HG03520 (cell line): ENCODE measurements at regions not wholly inside any gene's neighbourhood (a gene's known extent, or its start where the extent isn't known, plus 50 kb on each side); places are given as distances from the start of the nearest gene placed in this dataset.
"Not testable (repeated sequence)": the region's sequence is repeated elsewhere in the genome, so short reads cannot be mapped to it uniquely, and the experiment has no call there.

Source experiments
- ATAC-seq: cut with Tn5 transposase; IDR thresholded peaks from one replicate; pipeline ENCODE4 v1.9.1; 2021; ENCODE audit warnings: mild to moderate bottlenecking, moderate library complexity; ENCODE audit not compliant: unreplicated experiment

DNA sequence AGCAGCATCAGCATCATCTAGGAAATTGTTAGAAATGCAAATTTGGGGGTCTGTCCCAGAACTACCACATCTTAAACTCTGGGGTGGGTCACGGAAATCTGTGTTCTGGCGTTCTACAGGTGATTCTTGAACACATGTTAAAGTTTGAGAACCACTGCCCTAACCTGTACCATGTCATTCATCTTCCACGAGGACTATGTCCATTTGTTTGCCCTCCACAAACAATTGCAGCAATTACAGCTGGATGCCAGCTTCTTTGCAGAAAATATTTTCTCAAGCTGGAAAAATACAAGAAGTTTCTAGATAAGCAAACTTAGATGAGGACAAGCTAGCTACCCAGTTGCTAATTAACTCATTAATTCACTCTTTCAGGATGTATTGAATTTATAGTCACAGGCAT is 54.1 kb downstream of the MAFB start:
- no peak for ATAC-seq

DNA sequence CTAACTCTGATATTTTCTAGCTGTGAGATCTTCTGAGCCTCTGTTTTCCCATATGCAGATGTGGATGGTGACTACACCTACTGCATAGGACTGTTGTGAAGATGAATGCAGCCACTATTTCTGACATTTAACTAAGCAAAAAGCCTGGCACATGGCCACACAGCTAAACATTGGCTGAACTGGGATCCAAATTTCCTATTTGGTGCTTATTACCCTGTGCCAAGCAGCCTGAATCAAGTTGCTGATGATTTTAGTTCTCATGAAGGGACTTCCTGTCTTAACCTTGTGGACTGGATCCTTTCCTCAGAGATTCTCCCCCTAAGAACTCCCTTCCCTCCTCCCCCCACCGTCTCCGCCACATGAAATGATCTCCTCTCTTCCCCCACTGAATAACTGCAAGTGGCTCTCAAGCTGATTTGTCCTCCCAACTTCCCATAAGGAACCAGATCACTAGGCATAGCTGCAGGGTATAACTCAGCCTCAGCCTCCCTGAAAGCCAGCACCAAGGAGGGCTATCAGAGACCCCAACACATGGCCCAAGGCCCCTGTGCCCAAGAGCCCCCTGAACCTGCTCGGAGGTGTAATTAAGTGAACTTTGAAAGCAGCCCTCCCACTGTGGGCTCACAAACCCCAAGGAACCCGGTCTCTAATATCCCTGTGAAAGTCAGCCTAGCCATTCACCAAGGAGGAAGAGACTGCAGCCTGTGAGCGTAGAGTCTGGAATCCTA is 55.7 kb downstream of the MAFB start:
- ATAC-seq, result no peak

DNA sequence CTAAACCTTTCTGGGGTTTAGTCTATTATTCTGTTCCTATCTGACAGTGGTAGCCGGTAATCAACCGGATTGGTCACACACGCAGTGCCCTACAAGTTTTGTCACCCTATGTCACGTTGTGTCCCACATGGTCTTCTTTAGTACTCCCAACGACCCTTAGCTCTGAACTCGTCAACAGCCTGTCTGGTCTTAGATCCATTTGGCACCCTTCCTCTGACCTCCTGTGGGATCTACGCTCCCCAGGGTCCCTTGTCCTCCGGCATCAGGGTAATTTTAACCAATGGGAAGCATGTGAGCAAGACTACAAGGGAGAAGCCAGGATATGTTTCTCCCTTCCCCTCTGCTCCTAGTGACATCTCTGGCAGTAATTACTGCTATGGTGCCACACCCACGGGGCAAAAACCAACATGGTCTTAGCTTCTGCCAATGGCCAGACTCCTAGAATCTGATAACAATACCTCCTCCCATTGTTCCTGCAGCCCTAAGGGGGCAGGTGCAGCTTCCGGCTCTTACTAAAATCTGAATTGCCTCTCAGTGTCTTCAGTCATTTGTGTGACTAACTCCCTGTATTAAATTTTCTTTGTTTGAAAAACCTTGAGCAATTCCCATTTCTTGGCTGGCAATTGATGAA is 56.6 kb downstream of the MAFB start:
- no peak for ATAC-seq

DNA sequence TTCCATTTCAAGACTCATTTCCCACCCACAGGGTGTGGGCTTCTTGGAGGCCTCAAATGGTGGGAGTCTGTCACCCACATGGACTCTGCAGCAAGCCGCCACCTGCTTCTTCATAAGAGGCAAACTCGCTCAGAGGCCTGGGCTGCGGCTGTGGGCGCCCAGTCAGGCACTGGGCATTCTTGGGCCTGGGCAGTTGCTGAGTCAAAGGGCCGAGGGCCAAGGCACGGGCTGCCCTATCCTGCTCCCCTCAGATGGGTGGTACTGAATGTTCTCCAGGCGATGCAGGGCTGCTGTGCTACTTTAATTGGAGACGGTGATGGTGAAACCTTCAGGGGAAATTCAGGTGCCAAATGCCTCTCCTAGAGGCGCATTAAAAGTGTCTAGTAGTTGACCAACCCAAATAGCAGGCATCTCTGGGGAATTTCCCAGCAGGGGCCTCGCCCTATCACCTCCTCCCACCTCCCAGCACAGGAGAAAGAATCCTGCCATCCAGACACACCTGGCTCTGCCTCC is 57.9 kb downstream of the MAFB start:
- no peak for ATAC-seq

DNA sequence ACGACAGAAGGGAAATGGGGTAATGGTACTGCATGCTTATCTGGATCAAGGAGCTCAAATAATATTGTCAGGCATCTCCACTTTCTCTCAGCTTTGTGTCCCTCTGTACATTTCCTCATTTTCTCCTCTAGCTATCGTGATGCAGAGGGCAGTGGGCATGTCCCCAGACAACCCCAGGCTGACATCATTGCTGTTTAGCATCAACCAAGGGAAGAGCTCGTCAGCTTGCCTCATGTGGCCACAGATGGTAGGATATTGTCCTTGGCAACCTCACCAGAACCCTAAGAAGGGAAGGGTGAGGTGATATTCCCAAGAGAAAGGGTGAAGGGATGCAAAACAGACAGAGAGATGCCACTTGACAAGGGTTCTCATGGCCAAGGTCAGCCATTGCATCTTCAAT is 58.3 kb downstream of the MAFB start:
- ATAC-seq, result no peak

DNA sequence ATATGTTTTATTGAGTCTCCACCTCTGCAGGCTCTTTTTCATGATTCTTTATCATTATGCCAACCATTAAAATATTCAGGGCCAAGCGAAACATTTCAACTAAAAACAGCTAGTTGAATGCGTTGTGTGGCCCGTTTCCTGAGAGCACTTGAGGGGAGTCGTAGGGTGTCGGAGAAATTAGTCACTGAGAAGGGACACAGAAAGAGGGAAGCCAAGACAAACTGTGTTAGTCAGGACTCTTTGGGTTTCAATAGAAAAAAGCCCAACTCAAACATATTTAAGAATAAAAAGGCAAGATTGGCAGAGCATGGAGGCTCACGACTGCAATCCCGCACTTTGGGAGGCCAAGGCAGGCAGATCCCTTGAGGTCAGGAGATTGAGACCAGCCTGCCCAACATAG is 58.9 kb downstream of the MAFB start:
- ATAC-seq, result no peak

DNA sequence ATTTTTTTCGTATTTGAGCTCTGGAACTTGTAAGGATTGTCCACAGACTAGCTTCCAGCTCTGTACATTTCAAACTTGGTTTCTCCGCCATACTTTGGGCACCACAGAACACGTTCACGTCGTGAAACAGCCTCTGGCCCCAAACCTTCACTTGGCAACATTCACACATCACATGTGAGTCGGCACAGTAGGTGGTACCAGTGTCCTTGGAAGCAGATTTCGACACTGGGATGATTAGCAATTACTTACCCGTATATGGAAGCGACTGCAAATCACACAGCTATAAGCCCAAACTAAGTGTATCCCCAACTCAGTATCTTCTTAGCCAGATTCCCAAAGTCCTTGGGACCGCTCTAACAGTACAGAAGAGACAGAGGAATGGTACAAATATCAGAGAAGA is 60.2 kb downstream of the MAFB start:
- ATAC-seq, result no peak

DNA sequence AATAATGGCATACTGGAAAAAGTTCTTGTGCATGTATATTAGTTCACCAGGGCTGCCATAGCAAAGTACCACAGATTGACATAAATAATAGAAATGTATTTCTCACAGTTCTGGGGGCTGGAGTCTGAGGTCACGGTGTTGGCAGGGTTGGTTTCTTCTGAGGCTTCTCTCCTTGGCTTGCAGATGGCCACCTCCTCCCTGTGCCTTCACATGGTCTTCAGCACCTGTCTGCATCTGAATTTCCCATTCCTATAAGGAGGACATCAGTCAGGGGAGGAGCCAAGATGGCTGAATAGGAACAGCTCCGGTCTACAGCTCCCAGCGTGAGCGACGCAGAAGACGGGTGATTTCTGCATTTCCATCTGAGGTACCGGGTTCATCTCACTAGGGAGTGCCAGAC is 70.0 kb downstream of the MAFB start:
- ATAC-seq, result not testable (repeated sequence)

DNA sequence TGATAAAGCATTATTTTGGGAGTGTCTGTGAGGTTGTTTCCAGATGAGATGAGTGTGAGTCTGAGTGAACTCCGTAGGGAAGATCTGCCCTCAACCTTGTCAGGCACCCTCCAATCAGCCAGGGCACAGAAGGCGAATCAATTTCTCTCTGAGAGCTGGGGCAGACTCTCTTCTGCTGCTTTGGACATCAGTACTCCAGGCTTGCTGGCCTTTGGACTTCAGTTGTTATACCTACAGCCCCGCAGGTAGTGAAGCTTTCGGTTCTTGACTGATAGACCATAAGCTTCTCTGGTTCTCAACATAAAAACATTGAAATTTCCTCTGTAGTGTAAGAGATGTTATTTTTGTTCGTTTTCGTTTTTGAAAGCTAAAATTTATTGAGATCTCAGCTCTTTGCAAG is 71.4 kb downstream of the MAFB start:
- ATAC-seq, result no peak

DNA sequence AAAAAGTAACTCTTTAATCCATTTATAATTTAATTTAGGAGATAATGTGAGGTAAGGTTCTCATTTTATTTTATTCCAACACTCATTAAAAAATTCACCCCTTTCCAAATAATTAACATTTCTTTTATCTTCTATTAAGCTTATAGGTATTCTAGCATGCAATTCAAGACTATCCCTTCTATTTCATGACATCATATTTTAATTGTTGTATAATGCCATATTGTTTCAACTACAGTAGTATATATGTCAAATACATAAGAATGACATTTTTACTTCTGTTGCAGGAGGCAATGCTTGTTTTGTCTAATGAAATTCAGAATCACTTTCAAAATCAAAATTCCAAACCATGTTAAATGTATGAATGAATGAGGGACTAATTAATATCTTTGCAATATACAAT is 76.2 kb downstream of the MAFB start:
- no peak for ATAC-seq

DNA sequence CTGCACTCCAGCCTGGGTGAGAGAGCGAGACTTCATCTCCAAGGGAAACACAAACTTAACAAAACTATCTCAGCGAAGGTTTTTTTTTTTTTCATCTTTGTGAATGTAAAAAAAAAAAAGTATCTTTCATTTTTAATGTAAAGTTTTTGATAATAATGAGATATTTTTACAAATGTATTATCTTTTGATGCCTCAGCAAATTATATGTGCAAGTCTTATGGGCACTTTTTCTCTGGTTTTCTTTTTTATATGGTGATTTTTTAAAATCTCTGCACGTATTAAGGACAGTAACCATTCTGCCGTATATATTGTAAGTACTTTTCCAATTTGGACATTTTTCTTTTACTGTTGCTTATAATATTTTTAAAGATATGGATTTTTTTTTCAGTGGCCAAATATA is 76.8 kb downstream of the MAFB start:
- ATAC-seq, result no peak

DNA sequence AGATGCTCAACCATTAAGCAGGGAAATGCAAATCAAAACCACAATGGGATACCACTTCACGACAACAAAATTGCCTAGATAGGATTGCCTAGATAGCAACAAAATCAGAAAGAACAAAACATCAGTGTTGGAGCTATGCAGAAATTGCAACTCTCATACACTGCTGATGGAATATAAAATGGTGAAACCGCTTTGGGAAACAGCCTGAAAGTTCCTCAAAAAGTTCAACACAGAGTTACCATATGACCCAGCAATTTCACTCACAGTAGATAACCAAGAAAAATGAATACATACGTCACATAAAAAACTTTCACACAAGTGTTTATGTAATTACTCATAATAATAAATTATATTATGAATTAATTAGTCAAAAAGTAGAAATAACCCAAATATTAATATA is 78.3 kb downstream of the MAFB start:
- no peak for ATAC-seq

DNA sequence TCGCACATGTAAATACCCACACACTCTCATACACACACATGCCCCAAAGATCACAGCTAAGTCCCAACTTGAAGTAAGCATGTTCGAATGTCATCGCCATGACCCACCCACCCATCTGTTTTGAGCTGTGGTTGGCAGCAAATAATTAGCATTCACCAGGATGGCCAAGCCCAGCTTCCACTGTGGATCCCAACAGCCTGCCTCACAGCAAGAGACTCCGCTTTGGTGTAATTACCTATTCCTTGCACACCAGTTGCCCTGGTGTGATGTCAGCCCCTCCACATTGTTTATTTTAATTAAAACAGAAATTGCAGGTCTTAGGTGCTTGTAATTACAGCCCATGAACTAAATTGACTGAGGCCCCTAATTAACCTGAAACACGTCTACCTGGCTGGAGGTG is 81.1 kb downstream of the MAFB start:
- ATAC-seq, result no peak

DNA sequence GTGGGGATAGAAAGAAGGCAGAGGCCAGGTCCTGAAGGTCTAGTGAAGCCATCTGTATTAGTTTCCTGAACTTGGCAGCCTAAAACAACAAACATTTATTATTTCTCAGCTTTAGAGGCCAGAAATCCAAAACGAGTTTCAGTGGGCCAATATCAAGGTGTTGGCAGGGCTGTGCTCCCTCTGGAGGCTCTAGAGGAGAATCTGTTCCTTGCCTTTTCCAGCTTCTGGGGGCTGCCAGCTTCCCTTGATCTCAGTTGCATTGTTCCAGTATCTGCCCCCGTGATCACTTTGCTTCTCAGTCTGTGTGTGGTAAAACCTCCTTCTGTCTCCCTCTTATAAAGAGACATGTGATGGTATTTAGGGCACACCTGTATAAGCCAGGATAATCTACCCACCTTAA is 82.4 kb downstream of the MAFB start:
- ATAC-seq, result no peak

DNA sequence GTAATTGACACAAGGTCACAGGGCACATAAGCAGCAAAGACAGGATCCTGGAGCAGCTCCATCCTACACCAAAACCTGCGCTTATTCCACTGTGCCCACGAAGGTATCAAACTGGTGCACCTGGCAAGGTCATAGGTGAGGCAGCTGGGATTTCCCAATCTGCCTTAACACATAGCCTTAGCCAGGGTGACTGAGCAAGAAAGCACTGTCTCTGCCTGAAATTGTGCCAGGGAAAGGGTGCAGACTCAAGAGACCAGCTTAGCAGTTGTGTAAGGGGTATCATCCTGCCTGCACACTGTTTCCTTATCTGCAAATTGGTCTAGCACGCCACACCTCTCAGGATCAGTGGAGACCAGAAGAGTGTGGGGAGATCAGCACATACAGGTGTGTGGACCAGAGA is 82.8 kb downstream of the MAFB start:
- no peak for ATAC-seq

DNA sequence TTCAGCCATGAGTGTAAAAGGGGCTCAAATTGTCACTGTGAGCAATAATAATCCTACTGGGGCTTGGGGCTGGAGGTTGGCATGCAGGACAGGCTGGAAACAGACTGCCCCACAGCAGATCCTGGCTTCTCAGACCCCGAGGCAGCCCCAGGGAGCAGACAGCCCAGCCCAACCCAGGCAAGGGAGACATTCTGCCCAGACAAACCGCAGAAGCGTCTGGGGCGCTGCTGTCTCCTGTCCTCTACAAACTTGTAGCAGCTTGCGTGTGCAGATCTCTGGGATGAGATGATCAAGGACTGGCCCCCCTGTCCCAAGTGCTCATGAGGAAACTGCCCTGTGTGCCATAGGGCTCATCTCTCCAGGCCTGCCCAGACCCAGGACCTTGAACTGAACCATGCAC is 84.6 kb downstream of the MAFB start:
- ATAC-seq, result no peak

DNA sequence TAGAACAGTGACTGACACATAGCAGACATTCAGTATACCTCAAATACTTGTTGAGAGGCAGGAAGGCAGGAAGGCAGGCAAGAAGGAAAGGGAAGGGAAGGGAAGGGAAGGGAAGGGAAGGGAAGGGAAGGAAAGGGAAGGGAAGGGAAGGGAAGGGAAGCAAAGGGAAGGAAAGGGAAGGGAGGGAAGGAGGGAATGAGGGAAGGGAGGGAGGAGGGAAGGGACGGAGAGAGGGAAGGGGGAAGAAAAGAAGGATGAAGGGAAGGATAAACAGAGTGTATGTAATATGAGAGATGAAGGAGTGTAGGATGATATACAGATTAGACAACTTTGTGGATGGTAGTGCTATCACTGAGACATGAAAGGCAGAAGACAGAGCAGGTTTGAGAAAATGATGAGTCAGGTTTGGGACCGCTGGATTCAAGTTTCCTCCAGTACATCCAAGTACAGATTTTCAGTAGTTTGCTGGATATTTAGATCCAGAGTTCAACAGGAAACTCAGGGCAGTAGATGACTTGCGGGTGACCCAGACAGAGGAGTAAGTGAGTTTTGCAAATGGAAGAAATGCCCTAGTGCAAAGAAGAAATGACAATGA is 85.9 kb downstream of the MAFB start:
- no peak for ATAC-seq

DNA sequence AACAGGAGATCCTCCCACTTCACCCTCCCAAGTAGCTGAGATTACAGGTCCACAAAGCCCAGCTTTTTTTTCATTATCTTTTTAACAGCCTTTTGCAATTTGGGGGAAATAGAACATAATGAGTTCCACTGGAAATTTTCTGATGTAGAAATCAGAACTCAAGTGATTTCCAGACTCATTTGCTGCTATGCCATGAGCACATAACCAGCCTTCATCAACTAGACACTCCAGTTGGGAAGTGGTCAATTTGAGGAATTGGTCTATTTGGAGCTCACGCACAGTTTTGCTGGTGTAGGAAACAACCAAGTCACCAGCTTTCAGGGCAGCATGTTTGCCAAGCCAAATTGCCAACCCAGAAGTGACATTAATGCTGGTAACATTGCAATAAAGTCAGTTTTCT is 86.7 kb downstream of the MAFB start:
- ATAC-seq, result no peak

DNA sequence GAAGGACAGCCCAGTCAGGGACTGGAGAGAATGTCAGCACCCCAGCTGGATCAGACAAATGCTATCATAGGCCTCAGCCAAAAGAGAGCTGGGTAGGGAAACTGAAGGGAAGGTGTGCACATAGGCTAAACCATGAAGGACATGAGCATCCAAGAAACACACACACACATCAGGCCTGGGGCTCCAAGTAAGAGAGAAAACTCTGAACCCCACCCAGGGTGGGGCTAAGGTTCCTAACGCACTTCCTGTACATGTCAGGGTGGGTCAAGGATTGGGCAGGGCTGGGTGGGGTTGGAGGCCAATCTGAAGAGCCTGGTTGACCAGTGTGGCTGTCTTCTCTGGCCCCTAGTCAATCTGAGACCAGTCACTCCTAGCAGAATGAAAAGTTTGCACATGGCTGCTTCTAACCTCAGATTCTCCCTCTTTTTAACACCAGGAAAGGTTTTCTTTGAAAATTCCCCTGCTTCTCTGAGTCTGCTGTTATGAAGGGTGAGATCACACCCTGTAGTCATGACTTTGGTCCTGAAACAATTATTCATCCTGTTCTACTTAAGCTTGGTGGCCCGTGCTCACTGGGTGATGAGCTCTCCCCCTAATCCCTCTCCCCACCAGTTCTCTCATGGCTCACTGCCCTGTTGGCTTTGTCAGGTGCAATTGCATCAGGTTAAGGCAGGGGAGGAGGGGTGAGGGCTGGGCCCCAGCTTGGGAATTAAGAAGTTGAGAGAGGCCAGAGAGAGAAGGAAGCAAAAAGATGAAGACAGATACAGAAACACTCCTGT is 88.4 kb downstream of the MAFB start:
- no peak for ATAC-seq

DNA sequence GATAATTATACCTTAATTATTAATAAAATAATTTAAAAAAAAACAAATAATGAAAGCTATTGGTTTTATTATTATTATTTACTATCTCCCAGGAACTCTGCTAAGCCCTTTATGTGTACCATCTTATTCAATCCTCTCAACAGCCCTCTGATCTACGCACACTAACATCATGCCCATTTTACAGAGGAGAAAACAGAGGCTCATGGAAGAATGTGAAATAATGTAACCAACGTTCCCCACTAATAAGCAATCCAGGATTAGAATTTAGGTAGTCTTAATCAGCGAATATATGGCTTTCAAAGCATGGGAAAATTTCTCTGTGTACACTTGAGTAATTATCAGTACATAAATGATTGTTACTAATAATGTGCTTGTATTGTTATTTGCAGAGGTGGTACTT is 89.0 kb downstream of the MAFB start:
- no peak for ATAC-seq

DNA sequence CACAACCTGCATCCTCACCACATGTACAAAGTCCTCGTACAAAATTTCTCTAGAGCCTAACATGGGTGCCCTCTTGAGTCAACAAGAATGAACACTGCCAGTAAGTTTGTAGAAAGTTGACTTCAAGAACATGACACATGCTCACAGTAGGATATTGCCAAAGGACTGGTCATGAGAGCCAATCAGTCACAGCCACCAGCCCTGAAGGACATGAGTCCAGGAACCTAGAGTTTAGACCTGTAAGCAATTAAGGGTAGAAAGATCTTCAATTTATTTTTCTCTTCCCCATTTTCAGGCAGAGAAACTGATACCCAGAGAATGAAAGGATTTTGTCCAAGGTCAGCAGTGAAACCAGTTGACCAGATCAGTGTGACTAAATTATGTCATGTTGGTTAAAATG is 96.1 kb downstream of the MAFB start:
- no peak for ATAC-seq

DNA sequence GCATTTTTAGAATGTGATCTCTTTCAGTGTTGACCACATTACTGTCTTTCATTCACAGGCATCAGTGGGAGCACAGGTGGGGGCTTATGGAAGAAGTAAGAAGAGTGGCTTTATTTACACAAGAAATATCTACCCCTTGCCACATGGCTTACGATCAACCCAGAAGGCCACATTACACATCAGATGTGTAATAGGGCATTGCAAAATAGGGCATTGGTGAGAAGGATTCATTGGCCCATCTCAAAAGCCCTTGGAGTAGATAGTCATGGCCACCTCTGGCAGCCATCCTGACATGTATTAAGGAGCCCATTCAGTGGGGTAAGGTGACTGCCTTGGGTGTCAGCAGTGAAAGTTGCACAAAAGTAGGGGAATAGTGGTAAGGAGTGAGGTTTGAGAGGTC is 97.5 kb downstream of the MAFB start:
- ATAC-seq, result no peak
